ENCODE measurements at regions not wholly inside any gene's neighbourhood (a gene's known extent, or its start where the extent isn't known, plus 50 kb on each side); places are given as distances from the start of the nearest gene placed in this dataset.

GRCh38 chr18:71554686-71555085 is 989.5 kb downstream of the CBLN2 start:
- no peak overlapping the region for H3K4me3 ChIP-seq (ENCODE audit: low read length in 3 of 3)
- H3K27me3 ChIP-seq (ENCODE audit: control insufficient read depth in 3 of 3, insufficient read depth in 3 of 3, low read length in 3 of 3), result no peaks in the 10 kb centered on the region
- no peak overlapping the region for H3K27ac ChIP-seq (ENCODE audit: low read depth, low read length)
- H3K9me3 ChIP-seq (ENCODE audit: control insufficient read depth in 3 of 3, low read length in 3 of 3), result no peaks in the 10 kb centered on the region
- H3K36me3 ChIP-seq (ENCODE audit: control insufficient read depth in 3 of 3, insufficient read depth in 3 of 3, low read length in 3 of 3), result no peaks in the 10 kb centered on the region
- H3K4me1 ChIP-seq (ENCODE audit: control insufficient read depth in 3 of 3, insufficient read depth in 3 of 3, low read length in 3 of 3), result no peaks in the 10 kb centered on the region
- H3K9ac ChIP-seq (ENCODE audit: low read depth in 1 of 3, low read length in 3 of 3), result no peak overlapping the region

- Histone ChIP-seq H3K9me3 (ENCODE audit: control insufficient read depth in 3 of 3, low read length in 3 of 3) (no peaks in the 10 kb centered on the region), H3K27ac (ENCODE audit: low read depth, low read length) (no peak overlapping the region), H3K9ac (ENCODE audit: low read depth in 1 of 3, low read length in 3 of 3) (no peak overlapping the region), H3K27me3 (ENCODE audit: control insufficient read depth in 3 of 3, insufficient read depth in 3 of 3, low read length in 3 of 3) (no peaks in the 10 kb centered on the region), H3K4me3 (ENCODE audit: low read length in 3 of 3) (no peak overlapping the region), H3K36me3 (ENCODE audit: control insufficient read depth in 3 of 3, insufficient read depth in 3 of 3, low read length in 3 of 3) (no peaks in the 10 kb centered on the region), H3K4me1 (ENCODE audit: control insufficient read depth in 3 of 3, insufficient read depth in 3 of 3, low read length in 3 of 3) (no peaks in the 10 kb centered on the region)
These were observed 1002.5 kb downstream of the CBLN2 start for GRCh38 chr18:71541643-71542042.

- H3K4me3 ChIP-seq (ENCODE audit: low read length in 3 of 3), result no peak overlapping the region
- no peak overlapping the region for H3K9ac ChIP-seq (ENCODE audit: low read depth in 1 of 3, low read length in 3 of 3)
- no peaks in the 10 kb centered on the region for H3K9me3 ChIP-seq (ENCODE audit: control insufficient read depth in 3 of 3, low read length in 3 of 3)
- H3K36me3 ChIP-seq (ENCODE audit: control insufficient read depth in 3 of 3, insufficient read depth in 3 of 3, low read length in 3 of 3), result no peaks in the 10 kb centered on the region
- H3K4me1 ChIP-seq (ENCODE audit: control insufficient read depth in 3 of 3, insufficient read depth in 3 of 3, low read length in 3 of 3), result no peaks in the 10 kb centered on the region
- H3K27ac ChIP-seq (ENCODE audit: low read depth, low read length), result no peak overlapping the region
- no peaks in the 10 kb centered on the region for H3K27me3 ChIP-seq (ENCODE audit: control insufficient read depth in 3 of 3, insufficient read depth in 3 of 3, low read length in 3 of 3)
These were observed 1014.3 kb downstream of the CBLN2 start for GRCh38 chr18:71529703-71530303.

DNA sequence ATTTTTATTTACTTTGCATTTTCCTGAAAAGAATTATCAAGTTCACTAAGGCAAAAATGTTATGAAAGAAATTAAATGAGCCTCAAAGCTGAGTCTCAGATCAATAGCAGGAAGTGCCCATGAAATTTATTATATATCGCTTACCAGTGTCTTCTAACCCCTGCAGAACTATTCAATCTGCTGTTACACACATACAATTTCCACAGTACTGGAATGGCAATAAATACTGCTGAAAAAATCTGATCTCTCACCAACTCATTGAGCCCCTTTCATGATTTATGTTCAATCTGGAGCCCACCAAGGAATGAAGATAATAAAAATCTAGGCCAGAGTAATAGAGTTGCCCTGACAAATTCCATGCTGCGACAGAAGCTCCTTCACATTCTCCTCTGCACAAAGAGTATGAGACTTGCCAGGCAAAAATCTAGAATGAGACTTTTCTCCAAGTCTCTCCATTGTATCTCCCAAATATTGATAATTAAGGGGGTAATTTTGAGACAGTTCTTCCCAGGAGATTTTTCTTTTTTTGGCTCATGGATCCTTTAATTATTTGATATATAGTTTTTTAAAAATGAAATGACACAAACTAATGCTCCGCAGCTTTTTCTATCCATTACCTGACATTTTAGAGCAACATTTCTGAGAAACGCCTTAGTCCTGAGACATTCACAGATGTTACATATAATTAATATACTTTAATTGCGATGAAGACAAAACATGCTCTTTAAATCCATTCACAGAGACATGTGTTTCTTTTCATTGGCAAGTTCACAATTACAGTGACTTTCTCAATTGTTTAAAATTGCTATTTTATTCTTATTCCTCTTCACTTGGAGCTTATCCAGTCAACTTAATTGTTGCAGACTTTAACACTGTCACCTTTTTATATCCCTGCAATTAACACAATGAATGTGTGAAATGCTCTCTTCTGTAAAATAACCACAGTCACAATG is 1020.4 kb downstream of the CBLN2 start:
- no peak overlapping the region for H3K27ac ChIP-seq (ENCODE audit: low read depth, low read length)
- no peaks in the 10 kb centered on the region for H3K36me3 ChIP-seq (ENCODE audit: control insufficient read depth in 3 of 3, insufficient read depth in 3 of 3, low read length in 3 of 3)
- no peaks in the 10 kb centered on the region for H3K27me3 ChIP-seq (ENCODE audit: control insufficient read depth in 3 of 3, insufficient read depth in 3 of 3, low read length in 3 of 3)
- H3K4me1 ChIP-seq (ENCODE audit: control insufficient read depth in 3 of 3, insufficient read depth in 3 of 3, low read length in 3 of 3), result no peaks in the 10 kb centered on the region
- no peak overlapping the region for H3K4me3 ChIP-seq (ENCODE audit: low read length in 3 of 3)
- H3K9ac ChIP-seq (ENCODE audit: low read depth in 1 of 3, low read length in 3 of 3), result no peak overlapping the region
- H3K9me3 ChIP-seq (ENCODE audit: control insufficient read depth in 3 of 3, low read length in 3 of 3), result no peaks in the 10 kb centered on the region

DNA sequence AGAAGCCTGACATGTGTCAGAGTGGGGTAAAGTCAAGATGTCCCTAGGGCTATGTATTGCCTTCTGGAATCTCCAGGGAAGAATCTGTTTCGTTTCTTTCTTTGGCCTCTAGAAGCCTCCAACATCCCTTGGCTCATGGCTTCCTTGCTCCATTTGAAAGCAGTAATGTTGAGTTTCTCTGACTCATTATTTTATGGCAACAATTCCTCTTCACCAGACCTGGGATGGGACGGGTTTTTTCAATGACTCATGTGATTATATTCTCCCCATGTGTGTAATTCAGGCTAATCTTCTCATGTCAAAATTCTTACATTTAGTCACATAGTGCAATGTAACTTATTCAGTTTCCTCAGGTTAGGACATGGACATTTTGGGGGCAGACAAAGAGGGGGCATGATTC is 1038.6 kb downstream of the CBLN2 start:
- Histone ChIP-seq H3K36me3 (ENCODE audit: control insufficient read depth in 3 of 3, insufficient read depth in 3 of 3, low read length in 3 of 3) (no peaks in the 10 kb centered on the region), H3K4me1 (ENCODE audit: control insufficient read depth in 3 of 3, insufficient read depth in 3 of 3, low read length in 3 of 3) (no peaks in the 10 kb centered on the region), H3K27me3 (ENCODE audit: control insufficient read depth in 3 of 3, insufficient read depth in 3 of 3, low read length in 3 of 3) (no peaks in the 10 kb centered on the region), H3K4me3 (ENCODE audit: low read length in 3 of 3) (no peak overlapping the region), H3K9ac (ENCODE audit: low read depth in 1 of 3, low read length in 3 of 3) (no peak overlapping the region), H3K27ac (ENCODE audit: low read depth, low read length) (no peak overlapping the region), H3K9me3 (ENCODE audit: control insufficient read depth in 3 of 3, low read length in 3 of 3) (no peaks in the 10 kb centered on the region)

GRCh38 chr18:71503222-71503621 is 1040.9 kb downstream of the CBLN2 start:
- H3K36me3 ChIP-seq (ENCODE audit: control insufficient read depth in 3 of 3, insufficient read depth in 3 of 3, low read length in 3 of 3), result no peaks in the 10 kb centered on the region
- no peaks in the 10 kb centered on the region for H3K9me3 ChIP-seq (ENCODE audit: control insufficient read depth in 3 of 3, low read length in 3 of 3)
- H3K27me3 ChIP-seq (ENCODE audit: control insufficient read depth in 3 of 3, insufficient read depth in 3 of 3, low read length in 3 of 3), result no peaks in the 10 kb centered on the region
- no peak overlapping the region for H3K9ac ChIP-seq (ENCODE audit: low read depth in 1 of 3, low read length in 3 of 3)
- H3K4me1 ChIP-seq (ENCODE audit: control insufficient read depth in 3 of 3, insufficient read depth in 3 of 3, low read length in 3 of 3), result no peaks in the 10 kb centered on the region
- no peak overlapping the region for H3K4me3 ChIP-seq (ENCODE audit: low read length in 3 of 3)
- H3K27ac ChIP-seq (ENCODE audit: low read depth, low read length), result no peak overlapping the region

DNA sequence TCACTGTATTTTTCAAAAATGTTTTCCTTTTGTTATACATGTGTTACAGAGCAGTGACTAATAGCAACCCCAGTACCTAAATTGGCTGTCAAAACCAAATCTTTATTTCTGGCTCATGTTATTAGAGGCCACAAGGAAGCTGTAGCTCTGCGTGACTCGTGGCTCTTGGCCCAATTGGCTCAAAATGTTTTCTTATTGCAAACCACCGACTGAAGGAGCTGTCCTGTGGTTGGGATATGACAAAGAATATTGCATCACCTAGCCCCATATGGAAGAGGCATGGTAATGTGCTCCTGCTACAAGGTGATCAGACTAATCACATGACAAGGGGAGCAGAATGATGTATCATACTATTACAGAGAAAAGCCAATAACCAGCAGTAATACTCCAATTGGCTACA is 1058.5 kb downstream of the CBLN2 start:
- Histone ChIP-seq H3K4me3 (ENCODE audit: low read length in 3 of 3) (no peak overlapping the region), H3K9ac (ENCODE audit: low read depth in 1 of 3, low read length in 3 of 3) (no peak overlapping the region), H3K36me3 (ENCODE audit: control insufficient read depth in 3 of 3, insufficient read depth in 3 of 3, low read length in 3 of 3) (no peaks in the 10 kb centered on the region), H3K27ac (ENCODE audit: low read depth, low read length) (no peak overlapping the region), H3K27me3 (ENCODE audit: control insufficient read depth in 3 of 3, insufficient read depth in 3 of 3, low read length in 3 of 3) (no peaks in the 10 kb centered on the region), H3K4me1 (ENCODE audit: control insufficient read depth in 3 of 3, insufficient read depth in 3 of 3, low read length in 3 of 3) (no peaks in the 10 kb centered on the region), H3K9me3 (ENCODE audit: control insufficient read depth in 3 of 3, low read length in 3 of 3) (peaks cover 0 to 3% (median 0%) of the 10 kb centered on the region in 3 donors)

GRCh38 chr18:71471963-71472725 is 1072.0 kb downstream of the CBLN2 start:
- no peaks in the 10 kb centered on the region for H3K36me3 ChIP-seq (ENCODE audit: control insufficient read depth in 3 of 3, insufficient read depth in 3 of 3, low read length in 3 of 3)
- H3K27ac ChIP-seq (ENCODE audit: low read depth, low read length), result no peak overlapping the region
- H3K4me1 ChIP-seq (ENCODE audit: control insufficient read depth in 3 of 3, insufficient read depth in 3 of 3, low read length in 3 of 3), result no peaks in the 10 kb centered on the region
- H3K9me3 ChIP-seq (ENCODE audit: control insufficient read depth in 3 of 3, low read length in 3 of 3), result peaks cover 0 to 2% (median 0%) of the 10 kb centered on the region in 3 donors
- no peak overlapping the region for H3K9ac ChIP-seq (ENCODE audit: low read depth in 1 of 3, low read length in 3 of 3)
- no peak overlapping the region for H3K4me3 ChIP-seq (ENCODE audit: low read length in 3 of 3)
- no peaks in the 10 kb centered on the region for H3K27me3 ChIP-seq (ENCODE audit: control insufficient read depth in 3 of 3, insufficient read depth in 3 of 3, low read length in 3 of 3)

DNA sequence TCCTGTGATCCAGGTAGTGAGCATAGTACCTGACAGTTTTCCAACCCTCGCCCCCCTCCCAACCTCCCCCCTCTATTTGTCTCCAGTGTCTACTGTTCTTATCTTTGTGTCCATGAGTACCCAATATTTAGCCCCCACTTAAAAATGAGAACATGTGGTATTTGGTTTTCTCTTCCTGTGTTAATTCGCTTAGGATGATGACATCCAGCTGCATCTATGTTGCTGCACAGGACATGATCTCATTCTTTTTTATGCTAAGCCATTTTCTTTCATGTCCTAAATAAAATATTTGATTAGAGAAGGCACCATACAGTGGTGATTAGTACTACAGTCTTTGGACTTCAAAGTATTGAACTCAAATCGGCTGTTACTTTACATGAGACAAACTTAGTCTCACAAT is 1087.9 kb downstream of the CBLN2 start:
- Histone ChIP-seq H3K4me3 (ENCODE audit: low read length in 3 of 3) (no peak overlapping the region), H3K36me3 (ENCODE audit: control insufficient read depth in 3 of 3, insufficient read depth in 3 of 3, low read length in 3 of 3) (no peaks in the 10 kb centered on the region), H3K9me3 (ENCODE audit: control insufficient read depth in 3 of 3, low read length in 3 of 3) (no peaks in the 10 kb centered on the region), H3K27me3 (ENCODE audit: control insufficient read depth in 3 of 3, insufficient read depth in 3 of 3, low read length in 3 of 3) (no peaks in the 10 kb centered on the region), H3K9ac (ENCODE audit: low read depth in 1 of 3, low read length in 3 of 3) (no peak overlapping the region), H3K27ac (ENCODE audit: low read depth, low read length) (no peak overlapping the region), H3K4me1 (ENCODE audit: control insufficient read depth in 3 of 3, insufficient read depth in 3 of 3, low read length in 3 of 3) (no peaks in the 10 kb centered on the region)

DNA sequence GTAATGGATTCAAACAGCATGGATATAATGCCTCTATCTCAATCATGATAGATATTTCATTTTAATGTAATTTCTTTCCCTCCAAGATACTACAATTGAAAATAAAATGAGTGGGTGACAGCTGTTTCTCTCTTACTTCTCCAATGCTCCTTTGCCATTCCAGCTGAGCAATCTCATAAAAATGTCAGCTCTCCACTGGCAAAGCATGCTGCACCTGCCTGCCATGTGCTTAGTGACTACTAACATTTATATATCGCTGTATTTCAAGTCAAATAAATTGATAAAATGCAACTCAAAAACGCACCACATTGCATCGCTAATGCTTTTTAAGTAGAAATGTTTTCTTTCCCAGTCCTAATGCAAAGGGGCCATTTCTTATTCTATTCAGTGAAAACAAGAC is 1093.9 kb downstream of the CBLN2 start:
- no peaks in the 10 kb centered on the region for H3K27me3 ChIP-seq (ENCODE audit: control insufficient read depth in 3 of 3, insufficient read depth in 3 of 3, low read length in 3 of 3)
- no peak overlapping the region for H3K9ac ChIP-seq (ENCODE audit: low read depth in 1 of 3, low read length in 3 of 3)
- no peak overlapping the region for H3K4me3 ChIP-seq (ENCODE audit: low read length in 3 of 3)
- no peak overlapping the region for H3K27ac ChIP-seq (ENCODE audit: low read depth, low read length)
- no peaks in the 10 kb centered on the region for H3K9me3 ChIP-seq (ENCODE audit: control insufficient read depth in 3 of 3, low read length in 3 of 3)
- H3K4me1 ChIP-seq (ENCODE audit: control insufficient read depth in 3 of 3, insufficient read depth in 3 of 3, low read length in 3 of 3), result no peaks in the 10 kb centered on the region
- no peaks in the 10 kb centered on the region for H3K36me3 ChIP-seq (ENCODE audit: control insufficient read depth in 3 of 3, insufficient read depth in 3 of 3, low read length in 3 of 3)

Data from skeletal muscle tissue (tissue), 3 donors.